NCI-H345 (cell line): ENCODE measurements at regions not wholly inside any gene's neighbourhood (a gene's known extent, or its start where the extent isn't known, plus 50 kb on each side); places are given as distances from the start of the nearest gene placed in this dataset.

Source experiments
- DNase-seq: peaks from one replicate; lab custom pipeline; 2025; lab: John Stamatoyannopoulos, UW

GRCh38 chr18:42268186-42268725, 313.2 kb downstream of the PIK3C3 start:
- DNase-seq: no peak

- DNase-seq: no peak
Observed at GRCh38 chr18:42268798-42269197, 313.8 kb downstream of the PIK3C3 start.

GRCh38 chr18:42271647-42272414, 316.8 kb downstream of the PIK3C3 start:
- no peak for DNase-seq

GRCh38 chr18:42274488-42275137, 319.6 kb downstream of the PIK3C3 start:
- no peak for DNase-seq

GRCh38 chr18:42275138-42275535, 320.1 kb downstream of the PIK3C3 start:
- DNase-seq: no peak

GRCh38 chr18:42275949-42276730, 321.1 kb downstream of the PIK3C3 start:
- DNase-seq: no peak

- DNase-seq: no peak
Observed at GRCh38 chr18:42281124-42281523, 326.1 kb downstream of the PIK3C3 start.

- DNase-seq: no peak
Observed at GRCh38 chr18:42281851-42282250, 326.8 kb downstream of the PIK3C3 start.

GRCh38 chr18:42287047-42287446, 332.0 kb downstream of the PIK3C3 start:
- no peak for DNase-seq

- no peak for DNase-seq
Observed at GRCh38 chr18:42288129-42288528, 333.1 kb downstream of the PIK3C3 start.

- no peak for DNase-seq
Observed at GRCh38 chr18:42289526-42289925, 334.5 kb downstream of the PIK3C3 start.

- DNase-seq: peak; percentile 44
Observed at GRCh38 chr18:42290318-42291307, 335.6 kb downstream of the PIK3C3 start.

- no peak for DNase-seq
Observed at GRCh38 chr18:42292654-42293053, 337.6 kb downstream of the PIK3C3 start.

GRCh38 chr18:42296192-42296591, 341.2 kb downstream of the PIK3C3 start:
- no peak for DNase-seq

- DNase-seq: no peak
Observed at GRCh38 chr18:42296723-42297122, 341.7 kb downstream of the PIK3C3 start.

GRCh38 chr18:42298759-42299675, 344.0 kb downstream of the PIK3C3 start:
- DNase-seq: peak; percentile 79

GRCh38 chr18:42305869-42306593, 351.0 kb downstream of the PIK3C3 start:
- no peak for DNase-seq

- no peak for DNase-seq
Observed at GRCh38 chr18:42306594-42306980, 351.6 kb downstream of the PIK3C3 start.

GRCh38 chr18:42310956-42311355, 355.9 kb downstream of the PIK3C3 start:
- DNase-seq: no peak

GRCh38 chr18:42326752-42327151, 371.7 kb downstream of the PIK3C3 start:
- DNase-seq: no peak
